H1 (cell line): ENCODE measurements at regions not wholly inside any gene's neighbourhood (a gene's known extent, or its start where the extent isn't known, plus 50 kb on each side); places are given as distances from the start of the nearest gene placed in this dataset.

Experiments
- CTCF ChIA-PET: fragments of 300-600 bp; sonication (Branson Sonifier 250); formaldehyde crosslinking; loops from one replicate; lab custom pipeline; 2021; ENCODE audit not compliant: partially characterized antibody; lab: Charles Lee
- POLR2A ChIA-PET: fragments of 300-600 bp; sonication (Branson Sonifier 250); formaldehyde crosslinking; loops from one replicate; lab custom pipeline; 2021; ENCODE audit warnings: inconsistent platforms; ENCODE audit not compliant: partially characterized antibody; lab: Charles Lee
- DNase-seq, 2 experiments: peaks; one replicate each; pipeline versions ENCODE4 v3.0.0 to v3.0.0-alpha.2; 2010 to 2022; ENCODE audit warnings: low spot score in 2 of 2, low read depth in 1 of 2, mixed read lengths in 1 of 2
- FAIRE-seq: peaks from 2 replicates; lab custom pipeline; 2011; peaks lifted over from hg19 to GRCh38; lab: Jason Lieb, UNC
- H2AFZ ChIP-seq: 2 replicates; pipeline ENCODE4 v1.8.1; 2012; ENCODE audit warnings: low read length, inconsistent platforms
- H2AK5ac ChIP-seq: 2 replicates; pipeline ENCODE4 v1.6.1; 2013; ENCODE audit warnings: low read depth, low read length
- H2BK120ac ChIP-seq: replicated peaks from 2 replicates; pipeline ENCODE3; 2013; ENCODE audit warnings: low read depth, low read length, inconsistent platforms
- H2BK12ac ChIP-seq: 2 replicates; pipeline ENCODE4 v1.6.1; 2013; ENCODE audit warnings: low read depth, low read length
- H2BK15ac ChIP-seq: 2 replicates; pipeline ENCODE4 v1.6.1; 2013; ENCODE audit warnings: low read length
- H2BK20ac ChIP-seq: 2 replicates; pipeline ENCODE4 v1.6.1; 2013; ENCODE audit warnings: low read length
- H2BK5ac ChIP-seq: 2 replicates; pipeline ENCODE4 v1.6.1; 2013; ENCODE audit warnings: low read depth, low read length
- H3K14ac ChIP-seq: 2 replicates; pipeline ENCODE4 v1.6.1; 2013; ENCODE audit warnings: inconsistent platforms; ENCODE audit not compliant: insufficient read length
- H3K18ac ChIP-seq: 2 replicates; pipeline ENCODE4 v1.6.1; 2013; ENCODE audit warnings: low read length; ENCODE audit errors: extremely low read depth
- H3K23ac ChIP-seq: 2 replicates; pipeline ENCODE4 v1.6.1; 2013; ENCODE audit warnings: inconsistent platforms; ENCODE audit not compliant: insufficient read length
- H3K23me2 ChIP-seq: 2 replicates; pipeline ENCODE4 v1.6.1; 2013; ENCODE audit warnings: low read depth, low read length
- H3K27ac ChIP-seq: 2 replicates; pipeline ENCODE4 v1.6.1; 2011; ENCODE audit warnings: low read depth, low read length, inconsistent platforms
- H3K27me3 ChIP-seq, 4 experiments: replicated peaks in 1 of 4; 1 replicate in 1 of 4; 2 replicates in 3 of 4; pipeline versions ENCODE4 v1.6.1 to v1.8.1; 2011 to 2013; ENCODE audit warnings: low read length in 3 of 4, mild to moderate bottlenecking in 3 of 4, inconsistent platforms in 2 of 4, mixed read lengths in 2 of 4, moderate library complexity in 1 of 4; ENCODE audit not compliant: control insufficient read depth in 3 of 4, insufficient read depth in 3 of 4; ENCODE audit errors: extremely low read depth in 1 of 4
- H3K36me3 ChIP-seq, 4 experiments: 2 replicates each; pipeline versions ENCODE4 v1.6.1 to v1.8.1; 2011 to 2013; ENCODE audit warnings: mild to moderate bottlenecking in 4 of 4, low read length in 3 of 4, moderate library complexity in 2 of 4, control low read depth in 1 of 4, inconsistent platforms in 1 of 4; ENCODE audit not compliant: insufficient read depth in 4 of 4, control insufficient read depth in 2 of 4
- H3K4ac ChIP-seq: replicated peaks from 2 replicates; pipeline ENCODE3; 2013; ENCODE audit warnings: low read length, low read depth, mixed read lengths, inconsistent platforms; ENCODE audit not compliant: insufficient read length
- H3K4me1 ChIP-seq, 4 experiments: replicated peaks in 1 of 4; 1 replicate in 1 of 4; 2 replicates in 3 of 4; pipeline versions ENCODE4 v1.6.1 to v1.8.1; 2011 to 2013; ENCODE audit warnings: low read length in 3 of 4, inconsistent platforms in 2 of 4, mixed read lengths in 1 of 4; ENCODE audit not compliant: insufficient read depth in 4 of 4, control insufficient read depth in 3 of 4
- H3K4me2 ChIP-seq, 2 experiments: 2 replicates each; pipeline versions ENCODE4 v1.6.1 to v1.8.1; 2011 to 2013; ENCODE audit warnings: low read depth in 2 of 2, low read length in 2 of 2, control low read depth in 1 of 2, inconsistent platforms in 1 of 2, mild to moderate bottlenecking in 1 of 2; ENCODE audit not compliant: insufficient read depth in 1 of 2
- H3K4me3 ChIP-seq, 4 experiments: fragments of 200-600, 300-600 bp in 1 of 4; sonication (generic), shearing (Covaris generic), sonication (Bioruptor Twin) in 1 of 4; 2 replicates each; pipeline versions ENCODE4 v1.5.1 to v1.8.1; 2011 to 2016; ENCODE audit warnings: low read length in 4 of 4, low read depth in 3 of 4, control low read depth in 2 of 4, inconsistent platforms in 2 of 4, mild to moderate bottlenecking in 2 of 4, mixed read lengths in 1 of 4, moderate library complexity in 1 of 4; ENCODE audit not compliant: insufficient read depth in 2 of 4; ENCODE audit errors: extremely low read depth in 1 of 4
- H3K56ac ChIP-seq: replicated peaks from 2 replicates; pipeline ENCODE3; 2013; ENCODE audit warnings: low read depth, mild to moderate bottlenecking, mixed read lengths, low read length, inconsistent platforms; ENCODE audit not compliant: insufficient read length
- H3K79me1 ChIP-seq: 2 replicates; pipeline ENCODE4 v1.6.1; 2013; ENCODE audit warnings: low read depth, low read length, control low read depth
- H3K79me2 ChIP-seq, 2 experiments: 2 replicates each; pipeline versions ENCODE4 v1.6.1 to v1.8.1; 2012 to 2013; ENCODE audit warnings: low read length in 2 of 2, mild to moderate bottlenecking in 2 of 2, inconsistent platforms in 1 of 2; ENCODE audit not compliant: insufficient read depth in 2 of 2, control insufficient read depth in 1 of 2
- H3K9ac ChIP-seq, 4 experiments: replicated peaks in 1 of 4; 1 replicate in 1 of 4; 2 replicates in 3 of 4; pipeline versions ENCODE4 v1.6.1 to v1.8.1; 2011 to 2013; ENCODE audit warnings: low read depth in 3 of 4, low read length in 3 of 4, control low read depth in 2 of 4, mild to moderate bottlenecking in 2 of 4, moderate library complexity in 2 of 4, inconsistent platforms in 1 of 4; ENCODE audit errors: extremely low read depth in 1 of 4
- H3K9me3 ChIP-seq, 2 experiments: 2 replicates each; pipeline versions ENCODE4 v1.6.1 to v1.8.1; 2012 to 2013; ENCODE audit warnings: mild to moderate bottlenecking in 2 of 2, moderate library complexity in 2 of 2, control low read depth in 1 of 2, inconsistent platforms in 1 of 2, low read depth in 1 of 2, low read length in 1 of 2, mixed read lengths in 1 of 2; ENCODE audit not compliant: insufficient read depth in 2 of 2
- H4K20me1 ChIP-seq, 2 experiments: replicated peaks in 1 of 2; 2 replicates each; pipeline versions ENCODE3 to v1.8.1; 2011 to 2013; ENCODE audit warnings: inconsistent platforms in 2 of 2, low read length in 2 of 2, mild to moderate bottlenecking in 1 of 2; ENCODE audit not compliant: insufficient read depth in 2 of 2, control insufficient read depth in 1 of 2
- H4K5ac ChIP-seq: 2 replicates; pipeline ENCODE4 v1.6.1; 2013; ENCODE audit warnings: low read length, low read depth, mixed read lengths, inconsistent platforms; ENCODE audit not compliant: insufficient read length
- H4K8ac ChIP-seq: 2 replicates; pipeline ENCODE4 v1.8.0; 2013; ENCODE audit warnings: mild to moderate bottlenecking, moderate library complexity, low read length, inconsistent platforms; ENCODE audit not compliant: insufficient read depth; ENCODE audit errors: extremely low read depth
- H4K91ac ChIP-seq: replicated peaks from 2 replicates; pipeline ENCODE3; 2013; ENCODE audit warnings: low read length, mixed read lengths, inconsistent platforms; ENCODE audit not compliant: insufficient read length
- EGR1 ChIP-seq: IDR thresholded peaks from 2 replicates; pipeline ENCODE4 v1.6.1; 2011; ENCODE audit warnings: low read depth, low read length, borderline replicate concordance
- KDM1A ChIP-seq: fragments of 200-600, 300-600 bp; sonication (generic); IDR thresholded peaks from 2 replicates; pipeline ENCODE4 v1.7.1; 2016; ENCODE audit warnings: mild to moderate bottlenecking, low read length, borderline replicate concordance
- PHF8 ChIP-seq: fragments of 200-600 bp; sonication (generic); conservative IDR thresholded peaks from 2 replicates; pipeline ENCODE4 v1.7.1; 2012; ENCODE audit warnings: low read depth, mild to moderate bottlenecking, inconsistent platforms, low read length, moderate library complexity
- POLR2A ChIP-seq, 2 experiments: IDR thresholded peaks; 1 replicate in 1 of 2; 2 replicates in 1 of 2; pipeline ENCODE4 v1.6.1; 2011; ENCODE audit warnings: low read depth in 2 of 2, low read length in 2 of 2, mild to moderate bottlenecking in 2 of 2; ENCODE audit errors: control extremely low read depth in 1 of 2
- RXRA ChIP-seq: IDR thresholded peaks from 2 replicates; pipeline ENCODE4 v1.6.1; 2011; ENCODE audit warnings: low read depth, mild to moderate bottlenecking, low read length, moderate library complexity; ENCODE audit not compliant: insufficient read depth
- TCF12 ChIP-seq: IDR thresholded peaks from 2 replicates; pipeline ENCODE4 v1.6.1; 2011; ENCODE audit warnings: low read depth, mild to moderate bottlenecking, low read length
- WGBS, 2 experiments: shearing (Covaris generic) in 1 of 2; methylation state at CpG; one replicate each; pipeline versions ENCODE4 v1.1.6 to v1.1.7; 2013 to 2015; ENCODE audit warnings: low lambda C conversion rate in 2 of 2, mixed read lengths in 2 of 2, inconsistent platforms in 1 of 2, low coverage in 1 of 2, missing lambda C conversion rate in 1 of 2; ENCODE audit not compliant: insufficient replicate concordance in 2 of 2, insufficient coverage in 1 of 2, insufficient read length in 1 of 2; ENCODE audit errors: extremely low coverage in 1 of 2, missing lambda C conversion rate in 1 of 2; 5-methylcytosine and 5-hydroxymethylcytosine counted together
- TF ChIP-seq, protein P1 (sequence below), 3 experiments: IDR thresholded peaks; 1 replicate in 2 of 3; 2 replicates in 1 of 3; pipeline versions ENCODE4 v1.5.1 to v1.6.1; 2011; ENCODE audit warnings: low read length in 3 of 3, mild to moderate bottlenecking in 3 of 3, inconsistent platforms in 2 of 3, low read depth in 1 of 3, moderate library complexity in 1 of 3; ENCODE audit not compliant: insufficient read depth in 1 of 3; ENCODE audit errors: control extremely low read depth in 1 of 3

DNA sequence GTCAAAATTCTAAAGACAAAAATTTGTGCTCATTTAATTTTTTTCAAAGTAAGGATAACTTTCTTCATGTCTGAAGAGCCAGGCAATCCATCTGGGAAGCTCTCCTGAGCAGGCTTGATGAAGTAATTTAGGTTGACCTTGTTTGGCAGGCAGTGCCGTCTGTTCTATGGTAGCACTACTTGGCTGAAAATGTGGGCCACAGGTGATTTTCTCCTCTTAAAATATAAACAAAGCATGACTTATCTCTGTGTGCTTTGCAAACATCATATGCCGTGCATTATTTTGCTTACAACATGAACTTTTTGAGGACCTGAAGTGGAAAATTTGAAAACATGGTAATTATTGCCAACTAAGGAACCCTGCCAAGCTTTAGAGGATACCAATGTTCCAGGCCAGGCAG, 143.2 kb downstream of the RAP2B start:
- H3K4me1 ChIP-seq = no peaks in the 10 kb centered on the region

More for the DNA sequence above, 143.2 kb downstream of the RAP2B start:
- Histone ChIP-seq H3K9ac (no peak overlapping the region), H3K79me1 (no peaks in the 10 kb centered on the region), H2BK5ac (no peak overlapping the region), H2AFZ (no peak overlapping the region), H3K9me3 (no peaks in the 10 kb centered on the region)
- DNase-seq = no peak
- TF ChIP-seq, protein P1, sequence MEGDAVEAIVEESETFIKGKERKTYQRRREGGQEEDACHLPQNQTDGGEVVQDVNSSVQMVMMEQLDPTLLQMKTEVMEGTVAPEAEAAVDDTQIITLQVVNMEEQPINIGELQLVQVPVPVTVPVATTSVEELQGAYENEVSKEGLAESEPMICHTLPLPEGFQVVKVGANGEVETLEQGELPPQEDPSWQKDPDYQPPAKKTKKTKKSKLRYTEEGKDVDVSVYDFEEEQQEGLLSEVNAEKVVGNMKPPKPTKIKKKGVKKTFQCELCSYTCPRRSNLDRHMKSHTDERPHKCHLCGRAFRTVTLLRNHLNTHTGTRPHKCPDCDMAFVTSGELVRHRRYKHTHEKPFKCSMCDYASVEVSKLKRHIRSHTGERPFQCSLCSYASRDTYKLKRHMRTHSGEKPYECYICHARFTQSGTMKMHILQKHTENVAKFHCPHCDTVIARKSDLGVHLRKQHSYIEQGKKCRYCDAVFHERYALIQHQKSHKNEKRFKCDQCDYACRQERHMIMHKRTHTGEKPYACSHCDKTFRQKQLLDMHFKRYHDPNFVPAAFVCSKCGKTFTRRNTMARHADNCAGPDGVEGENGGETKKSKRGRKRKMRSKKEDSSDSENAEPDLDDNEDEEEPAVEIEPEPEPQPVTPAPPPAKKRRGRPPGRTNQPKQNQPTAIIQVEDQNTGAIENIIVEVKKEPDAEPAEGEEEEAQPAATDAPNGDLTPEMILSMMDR (IDR thresholded peaks at IDR 0.05; ENCODE audit: control extremely low read depth in 1 of 3, insufficient read depth in 1 of 3, low read depth in 1 of 3, low read length in 3 of 3) = no peak
- TF ChIP-seq EGR1 (no peak), PHF8 (no peak), KDM1A (no peak), TCF12 (no peak), POLR2A (IDR thresholded peaks at IDR 0.05; ENCODE audit: control extremely low read depth in 1 of 2, low read depth in 2 of 2, low read length in 2 of 2) (no peak), RXRA (no peak)
- TF ChIP-seq, all 59 proteins: peak for 0
- no peak overlapping the region for H3K4ac ChIP-seq
- H3K18ac ChIP-seq = no peak overlapping the region
- no peak overlapping the region for H2AK5ac ChIP-seq
- H3K36me3 ChIP-seq = no peaks in the 10 kb centered on the region
- no peak overlapping the region for H4K91ac ChIP-seq
- no peak overlapping the region for H4K5ac ChIP-seq
- no peak overlapping the region for H2BK15ac ChIP-seq
- CTCF ChIA-PET = interaction anchor here (1.8 kb wide), 1 partner anchor 14 kb away, joined by 5 read pairs; no protein-coding TSS in a partner anchor
- no peak overlapping the region for H3K14ac ChIP-seq
- no peak overlapping the region for H3K27ac ChIP-seq
- H3K4me2 ChIP-seq = no peak overlapping the region
- no peak overlapping the region for H3K23ac ChIP-seq
- H4K20me1 ChIP-seq = no peaks in the 10 kb centered on the region
- H2BK120ac ChIP-seq = no peak overlapping the region
- no peaks in the 10 kb centered on the region for H3K79me2 ChIP-seq
- no peak overlapping the region for H2BK20ac ChIP-seq
- no peak overlapping the region for H2BK12ac ChIP-seq
- H3K56ac ChIP-seq = no peak overlapping the region
- no peak overlapping the region for H4K8ac ChIP-seq
- H3K4me3 ChIP-seq = no peak overlapping the region
- WGBS, 2 experiments = 80% methylated on average over 2 of the region's 2 CpGs; no CpG with 5 or more reads in 1 of the 2 experiments
- H3K27me3 ChIP-seq = no peaks in the 10 kb centered on the region
- no peak for FAIRE-seq
- POLR2A ChIA-PET = no interaction called here
- H3K23me2 ChIP-seq = no peaks in the 10 kb centered on the region; the same call in 1 of the 2 replicates
